ENCODE measurements at regions not wholly inside any gene's neighbourhood (a gene's known extent, or its start where the extent isn't known, plus 50 kb on each side); places are given as distances from the start of the nearest gene placed in this dataset.

GRCh38 chr7:54931532-54931931 is 87.3 kb upstream of the EGFR start:
- DNase-seq (no peak), ATAC-seq (ENCODE audit: low read depth) (no peak)
- intact Hi-C loops (cut with micrococcal nuclease) (loop anchor here (5.0 kb wide), 1 partner anchor 56 kb away; no protein-coding TSS in a partner anchor), in situ Hi-C loops (cut with MboI; ENCODE audit: low sequenced_read_pairs) (no loop called here), dilution Hi-C loops (cut with HindIII; ENCODE audit: low sequenced_read_pairs, unreplicated experiment) (no loop called here)
- H3K14ac ChIP-seq (replicated peaks; ENCODE audit: low read depth, low read length) = no peak overlapping the region
- H4K91ac ChIP-seq (ENCODE audit: insufficient read depth, low read depth, low read length) = no peak overlapping the region
- no peak overlapping the region for H2BK120ac ChIP-seq (ENCODE audit: low read depth, low read length)
- H3K9ac ChIP-seq (ENCODE audit: low read depth, low read length) = no peak overlapping the region
- no peak overlapping the region for H2AK9ac ChIP-seq (replicated peaks; ENCODE audit: low read depth, low read length, poor library complexity)
- no peak overlapping the region for H3K23ac ChIP-seq (ENCODE audit: low read depth, low read length)
- no TSS peak for BruUV-seq (replicated peaks)
- no peaks in the 10 kb centered on the region for H3K79me1 ChIP-seq (ENCODE audit: low read depth in 1 of 2, low read length in 2 of 2)
- H2AK5ac ChIP-seq (ENCODE audit: low read depth, low read length) = no peak overlapping the region
- no CpG with 5 or more reads among the region's 1 CpG for WGBS, 2 experiments (ENCODE audit: extremely low coverage in 2 of 2, insufficient read length in 1 of 2)
- H4K20me1 ChIP-seq (ENCODE audit: insufficient read depth, low read length) = no peaks in the 10 kb centered on the region
- H3K9me3 ChIP-seq (ENCODE audit: control insufficient read depth, insufficient read depth, low read length) = no peaks in the 10 kb centered on the region
- H2AFZ ChIP-seq (replicated peaks; ENCODE audit: low read length, poor library complexity) = no peak overlapping the region
- no peaks in the 10 kb centered on the region for H3K36me3 ChIP-seq (ENCODE audit: control insufficient read depth, insufficient read depth, low read length)
- no peak overlapping the region for H3K56ac ChIP-seq (ENCODE audit: extremely low read depth, insufficient read depth, low read length)
- no peak overlapping the region for H4K8ac ChIP-seq (ENCODE audit: low read depth in 2 of 2, low read length in 2 of 2)
- no peaks in the 10 kb centered on the region for H3K9me1 ChIP-seq (ENCODE audit: insufficient read depth, low read length)
- H4K5ac ChIP-seq (ENCODE audit: low read depth, low read length) = no peak overlapping the region
- POLR2A ChIA-PET (ENCODE audit: unreplicated experiment) = no interaction called here
- no peak overlapping the region for H2BK20ac ChIP-seq (ENCODE audit: low read depth, low read length)
- CTCF ChIA-PET = interaction anchor here (1.0 kb wide), 1 partner anchor 14 kb away, joined by 3 read pairs; no protein-coding TSS in a partner anchor
- peaks cover 2% of the 10 kb centered on the region; the same call in 1 of the 2 replicates for H3K4me1 ChIP-seq (ENCODE audit: control insufficient read depth, insufficient read depth, low read length)
- no peak overlapping the region for H3K27ac ChIP-seq (ENCODE audit: insufficient read depth, low read length)
- H3K27me3 ChIP-seq (ENCODE audit: control insufficient read depth, insufficient read depth, low read length) = no peaks in the 10 kb centered on the region
- no peak overlapping the region for H3K4me3 ChIP-seq (ENCODE audit: insufficient read depth, low read depth, low read length)
- no peak overlapping the region for H2BK5ac ChIP-seq (ENCODE audit: low read depth, low read length, poor library complexity, severe bottlenecking)
- no peak overlapping the region for H3K18ac ChIP-seq (ENCODE audit: low read depth, low read length)
- H3K4ac ChIP-seq (ENCODE audit: low read depth, low read length) = no peak overlapping the region
- TF ChIP-seq MAZ (IDR thresholded peaks at IDR 0.05; ENCODE audit: borderline replicate concordance, low read depth, low read length) (no peak), CTCF (conservative IDR thresholded peaks at IDR 0.05; ENCODE audit: low read depth, low read length) (no peak), MXI1 (IDR thresholded peaks at IDR 0.05; ENCODE audit: borderline replicate concordance, low read depth, low read length) (no peak), CEBPB (IDR thresholded peaks at IDR 0.05; ENCODE audit: low read depth, low read length) (no peak), USF2 (IDR thresholded peaks at IDR 0.05; ENCODE audit: low read depth, low read length) (no peak), POLR2A (IDR thresholded peaks at IDR 0.05; ENCODE audit: low read depth, low read length) (no peak), RCOR1 (IDR thresholded peaks at IDR 0.05; ENCODE audit: insufficient replicate concordance, low read length) (no peak), RAD21 (IDR thresholded peaks at IDR 0.05; ENCODE audit: low read length) (no peak), BHLHE40 (IDR thresholded peaks at IDR 0.05; ENCODE audit: low read depth, low read length) (no peak)
- no peak overlapping the region for H3K4me2 ChIP-seq (ENCODE audit: low read depth, low read length)
- no peak overlapping the region for H2BK15ac ChIP-seq (ENCODE audit: low read depth, low read length)

All from IMR-90 (cell line).